HEK293 (cell line): ENCODE measurements at regions not wholly inside any gene's neighbourhood (a gene's known extent, or its start where the extent isn't known, plus 50 kb on each side); places are given as distances from the start of the nearest gene placed in this dataset.

Experiments
- CTCF ChIA-PET: fragments of 350-600 bp; formaldehyde crosslinking; extraction: SDS; loops from one replicate; lab custom pipeline; 2021; ENCODE audit warnings: antibody characterized with exemption; lab: Yijun Ruan, JAX
- POLR2A ChIA-PET: fragments of 300-600 bp; formaldehyde crosslinking; extraction: SDS; loops from one replicate; lab custom pipeline; 2020; ENCODE audit warnings: antibody characterized with exemption, inconsistent platforms; lab: Yijun Ruan, JAX
- H3K27ac ChIP-seq: fragments of 200-500 bp; sonication (Bioruptor generic); 2 replicates; pipeline ENCODE4 v1.5.1; 2014; ENCODE audit warnings: low read depth, low read length, control low read depth, inconsistent platforms; ENCODE audit errors: extremely low read depth
- H3K36me3 ChIP-seq, 2 experiments: fragments of 200-500 bp in 1 of 2; sonication (Bioruptor generic) in 1 of 2; 1 replicate in 1 of 2; 2 replicates in 1 of 2; pipeline ENCODE4 v1.5.1; 2014 to 2017; ENCODE audit warnings: inconsistent platforms in 2 of 2, low read length in 2 of 2; ENCODE audit not compliant: control insufficient read depth in 2 of 2, insufficient read depth in 1 of 2
- H3K4me1 ChIP-seq: fragments of 200-500 bp; sonication (Bioruptor generic); 2 replicates; pipeline ENCODE4 v1.5.1; 2014; ENCODE audit warnings: mild to moderate bottlenecking, low read length, inconsistent platforms; ENCODE audit not compliant: control insufficient read depth, insufficient read depth
- H3K4me3 ChIP-seq: 2 replicates; pipeline ENCODE4 v1.5.1; 2011; ENCODE audit warnings: low read depth, mild to moderate bottlenecking, control low read depth, low read length, moderate library complexity
- H3K9me3 ChIP-seq: fragments of 200-500 bp; sonication (Bioruptor generic); 2 replicates; pipeline ENCODE4 v1.5.1; 2014; ENCODE audit warnings: low read depth, low read length, inconsistent platforms; ENCODE audit not compliant: control insufficient read depth, insufficient read depth
- HOXD13 ChIP-seq: sonication (generic); formaldehyde crosslinking; IDR thresholded peaks from 2 replicates; pipeline ENCODE4 v1.8.0; 2022; ENCODE audit warnings: missing genetic modification reagents, borderline replicate concordance
- KLF8 ChIP-seq: fragments of 450-650 bp; formaldehyde crosslinking; IDR thresholded peaks from 2 replicates; pipeline ENCODE4 v1.5.1; 2016; ENCODE audit warnings: missing biosample characterization, missing genetic modification characterization
- MYNN ChIP-seq: fragments of 450-650 bp; formaldehyde crosslinking; IDR thresholded peaks from 2 replicates; pipeline ENCODE4 v1.5.1; 2016; ENCODE audit warnings: missing biosample characterization, missing genetic modification characterization, borderline replicate concordance
- SP7 ChIP-seq: fragments of 450-650 bp; formaldehyde crosslinking; IDR thresholded peaks from 2 replicates; pipeline ENCODE4 v1.5.1; 2016; ENCODE audit warnings: missing biosample characterization, missing genetic modification characterization
- ZBTB21 ChIP-seq: fragments of 450-650 bp; formaldehyde crosslinking; IDR thresholded peaks from 2 replicates; pipeline ENCODE4 v1.5.1; 2017; ENCODE audit warnings: missing biosample characterization, missing genetic modification characterization
- ZBTB8A ChIP-seq: fragments of 450-650 bp; formaldehyde crosslinking; IDR thresholded peaks from 2 replicates; pipeline ENCODE4 v1.5.1; 2016; ENCODE audit warnings: missing biosample characterization, missing genetic modification characterization
- ZNF121 ChIP-seq: fragments of 450-650 bp; formaldehyde crosslinking; IDR thresholded peaks from 2 replicates; pipeline ENCODE4 v1.5.1; 2016; ENCODE audit warnings: missing biosample characterization, missing genetic modification characterization
- ZNF155 ChIP-seq: fragments of 450-650 bp; formaldehyde crosslinking; IDR thresholded peaks from 2 replicates; pipeline ENCODE4 v1.5.1; 2016; ENCODE audit warnings: missing biosample characterization, missing genetic modification characterization
- ZNF202 ChIP-seq: fragments of 450-650 bp; formaldehyde crosslinking; IDR thresholded peaks from 2 replicates; pipeline ENCODE4 v1.5.1; 2016; ENCODE audit warnings: missing biosample characterization, missing genetic modification characterization, borderline replicate concordance
- ZNF398 ChIP-seq: fragments of 450-650 bp; formaldehyde crosslinking; IDR thresholded peaks from 2 replicates; pipeline ENCODE4 v1.5.1; 2017; ENCODE audit warnings: missing biosample characterization, missing genetic modification characterization
- ZNF449 ChIP-seq: fragments of 450-650 bp; formaldehyde crosslinking; IDR thresholded peaks from 2 replicates; pipeline ENCODE4 v1.5.1; 2017; ENCODE audit warnings: missing biosample characterization, mild to moderate bottlenecking, missing genetic modification characterization, moderate library complexity
- ZNF510 ChIP-seq: fragments of 450-650 bp; formaldehyde crosslinking; IDR thresholded peaks from 2 replicates; pipeline ENCODE4 v1.5.1; 2018; ENCODE audit warnings: mild to moderate bottlenecking, missing genetic modification characterization, missing biosample characterization; ENCODE audit not compliant: insufficient replicate concordance
- ZNF548 ChIP-seq: fragments of 450-650 bp; formaldehyde crosslinking; IDR thresholded peaks from 2 replicates; pipeline ENCODE4 v1.5.1; 2016; ENCODE audit warnings: missing biosample characterization, missing genetic modification characterization
- ZNF558 ChIP-seq: fragments of 450-650 bp; formaldehyde crosslinking; IDR thresholded peaks from 2 replicates; pipeline ENCODE4 v1.5.1; 2016; ENCODE audit warnings: missing biosample characterization, missing genetic modification characterization
- ZNF677 ChIP-seq: fragments of 450-650 bp; IDR thresholded peaks from 2 replicates; pipeline ENCODE4 v1.5.0; 2018; ENCODE audit warnings: missing biosample characterization, mild to moderate bottlenecking, missing genetic modification characterization, moderate library complexity
- ZNF747 ChIP-seq: fragments of 450-650 bp; formaldehyde crosslinking; IDR thresholded peaks from 2 replicates; pipeline ENCODE4 v1.5.1; 2016; ENCODE audit warnings: missing biosample characterization, missing genetic modification characterization
- ZNF76 ChIP-seq: fragments of 450-650 bp; formaldehyde crosslinking; IDR thresholded peaks from 2 replicates; pipeline ENCODE4; 2016; ENCODE audit warnings: low read depth, missing biosample characterization, missing genetic modification characterization, borderline replicate concordance
- ZNF768 ChIP-seq: fragments of 450-650 bp; formaldehyde crosslinking; IDR thresholded peaks from 2 replicates; pipeline ENCODE4 v1.5.1; 2018; ENCODE audit warnings: missing biosample characterization, mild to moderate bottlenecking, missing genetic modification characterization
- TF ChIP-seq, protein P1 (sequence below): fragments of 450-650 bp; formaldehyde crosslinking; IDR thresholded peaks from 2 replicates; pipeline ENCODE4 v1.5.1; 2016; ENCODE audit warnings: missing biosample characterization, missing genetic modification characterization
- TF ChIP-seq, protein P2 (sequence below): fragments of 450-650 bp; formaldehyde crosslinking; IDR thresholded peaks from 2 replicates; pipeline ENCODE4 v1.5.1; 2016; ENCODE audit warnings: missing biosample characterization, missing genetic modification characterization

GRCh38 chr5:165786073-165786472, 2280.7 kb downstream of the MAT2B start:
- Histone ChIP-seq H3K4me1 (no peaks in the 10 kb centered on the region), H3K9me3 (no peaks in the 10 kb centered on the region), H3K27ac (no peak overlapping the region), H3K36me3 (no peaks in the 10 kb centered on the region), H3K4me3 (no peak overlapping the region)
- ChIA-PET POLR2A (no interaction called here), CTCF (no interaction called here)
- TF ChIP-seq ZNF747 (tag by site-specific recombination) (no peak), ZNF677 (tag by site-specific recombination) (no peak), ZNF121 (tag by site-specific recombination) (no peak), ZNF76 (tag by site-specific recombination) (no peak), ZBTB8A (tag by site-specific recombination) (no peak), ZNF558 (tag by site-specific recombination) (no peak)
- TF ChIP-seq, protein P1, sequence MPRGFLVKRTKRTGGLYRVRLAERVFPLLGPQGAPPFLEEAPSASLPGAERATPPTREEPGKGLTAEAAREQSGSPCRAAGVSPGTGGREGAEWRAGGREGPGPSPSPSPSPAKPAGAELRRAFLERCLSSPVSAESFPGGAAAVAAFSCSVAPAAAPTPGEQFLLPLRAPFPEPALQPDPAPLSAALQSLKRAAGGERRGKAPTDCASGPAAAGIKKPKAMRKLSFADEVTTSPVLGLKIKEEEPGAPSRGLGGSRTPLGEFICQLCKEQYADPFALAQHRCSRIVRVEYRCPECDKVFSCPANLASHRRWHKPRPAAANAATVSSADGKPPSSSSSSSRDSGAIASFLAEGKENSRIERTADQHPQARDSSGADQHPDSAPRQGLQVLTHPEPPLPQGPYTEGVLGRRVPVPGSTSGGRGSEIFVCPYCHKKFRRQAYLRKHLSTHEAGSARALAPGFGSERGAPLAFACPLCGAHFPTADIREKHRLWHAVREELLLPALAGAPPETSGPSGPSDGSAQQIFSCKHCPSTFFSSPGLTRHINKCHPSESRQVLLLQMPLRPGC (tag by site-specific recombination) = no peak
- TF ChIP-seq, protein P2, sequence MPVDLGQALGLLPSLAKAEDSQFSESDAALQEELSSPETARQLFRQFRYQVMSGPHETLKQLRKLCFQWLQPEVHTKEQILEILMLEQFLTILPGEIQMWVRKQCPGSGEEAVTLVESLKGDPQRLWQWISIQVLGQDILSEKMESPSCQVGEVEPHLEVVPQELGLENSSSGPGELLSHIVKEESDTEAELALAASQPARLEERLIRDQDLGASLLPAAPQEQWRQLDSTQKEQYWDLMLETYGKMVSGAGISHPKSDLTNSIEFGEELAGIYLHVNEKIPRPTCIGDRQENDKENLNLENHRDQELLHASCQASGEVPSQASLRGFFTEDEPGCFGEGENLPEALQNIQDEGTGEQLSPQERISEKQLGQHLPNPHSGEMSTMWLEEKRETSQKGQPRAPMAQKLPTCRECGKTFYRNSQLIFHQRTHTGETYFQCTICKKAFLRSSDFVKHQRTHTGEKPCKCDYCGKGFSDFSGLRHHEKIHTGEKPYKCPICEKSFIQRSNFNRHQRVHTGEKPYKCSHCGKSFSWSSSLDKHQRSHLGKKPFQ (tag by site-specific recombination) = no peak

DNA sequence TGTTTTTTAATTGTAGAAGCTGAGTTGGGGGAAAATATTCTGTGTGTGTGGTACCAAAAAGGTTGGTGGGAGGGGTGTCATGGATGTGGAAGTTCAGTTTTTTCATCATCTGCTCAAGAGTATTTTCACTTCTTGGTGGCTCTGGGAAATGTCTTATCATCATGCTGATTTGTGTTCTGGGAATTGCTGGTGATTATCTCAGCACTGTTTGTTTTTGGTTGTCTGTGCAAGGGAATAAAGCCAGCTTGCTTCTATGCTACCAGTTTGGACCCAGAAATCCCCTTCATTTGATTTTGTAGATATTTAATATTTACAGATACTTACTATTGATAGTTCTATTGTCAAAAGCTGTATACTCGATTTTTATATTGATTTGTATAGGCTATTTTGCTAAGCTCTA, 2289.7 kb downstream of the MAT2B start:
- Histone ChIP-seq H3K4me3 (no peak overlapping the region), H3K36me3 (no peaks in the 10 kb centered on the region), H3K9me3 (no peaks in the 10 kb centered on the region), H3K27ac (no peak overlapping the region), H3K4me1 (no peaks in the 10 kb centered on the region)
- ChIA-PET POLR2A (no interaction called here), CTCF (interaction anchor here (1.4 kb wide), 1 partner anchor 11 kb away, joined by 3 read pairs; no protein-coding TSS in a partner anchor)
- TF ChIP-seq ZNF510 (tag by site-specific recombination) (no peak), ZNF747 (tag by site-specific recombination) (no peak), SP7 (tag by site-specific recombination) (no peak), HOXD13 (CRISPR knock-in tag) (no peak), KLF8 (tag by site-specific recombination) (no peak)

DNA sequence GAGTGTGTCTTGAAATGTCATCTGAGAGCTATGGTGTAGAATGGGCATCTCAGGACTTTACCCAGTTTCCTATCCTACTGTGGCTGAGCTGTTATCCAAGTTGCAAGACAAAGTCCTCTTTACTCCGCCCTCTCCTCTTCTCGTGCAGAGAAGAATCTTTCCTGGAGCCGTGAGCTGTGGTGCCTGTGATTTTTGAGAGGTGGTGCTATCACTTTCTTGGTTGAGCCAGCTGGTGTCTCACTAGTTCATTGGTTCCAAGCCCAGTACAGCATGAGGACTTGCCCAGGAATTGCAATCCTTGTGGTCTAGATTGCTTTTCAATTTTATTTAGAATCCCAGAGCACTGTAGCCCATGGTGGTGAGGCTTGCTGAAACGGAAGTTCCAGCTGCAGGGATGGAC, 2300.3 kb downstream of the MAT2B start:
- ChIA-PET CTCF (interaction anchor here (0.9 kb wide), 1 partner anchor 11 kb away, joined by 3 read pairs; no protein-coding TSS in a partner anchor), POLR2A (no interaction called here)
- TF ChIP-seq ZNF398 (tag by site-specific recombination) = no peak
- Histone ChIP-seq H3K4me1 (no peaks in the 10 kb centered on the region), H3K9me3 (no peaks in the 10 kb centered on the region), H3K36me3 (no peaks in the 10 kb centered on the region), H3K27ac (no peak overlapping the region), H3K4me3 (no peak overlapping the region)

- Histone ChIP-seq H3K4me1 (no peaks in the 10 kb centered on the region), H3K9me3 (no peaks in the 10 kb centered on the region), H3K27ac (no peak overlapping the region), H3K4me3 (no peak overlapping the region), H3K36me3 (no peaks in the 10 kb centered on the region)
- ChIA-PET CTCF (no interaction called here), POLR2A (no interaction called here)
- TF ChIP-seq ZNF548 (no peak), ZNF398 (tag by site-specific recombination) (no peak), ZBTB21 (tag by site-specific recombination) (no peak), MYNN (tag by site-specific recombination) (no peak), ZNF202 (tag by site-specific recombination) (no peak), ZNF449 (tag by site-specific recombination) (no peak), ZNF768 (tag by site-specific recombination) (no peak), ZNF155 (tag by site-specific recombination) (no peak)
Measured at GRCh38 chr5:165808335-165808734, 2302.9 kb downstream of the MAT2B start.
